Amygdala (tissue), 56 donors: ENCODE measurements at regions not wholly inside any gene's neighbourhood (a gene's known extent, or its start where the extent isn't known, plus 50 kb on each side); places are given as distances from the start of the nearest gene placed in this dataset.

ENCODE experiments used
- DNase-seq, 56 donors: peaks; one replicate each; lab custom pipeline; 2025; lab: John Stamatoyannopoulos, UW

DNA sequence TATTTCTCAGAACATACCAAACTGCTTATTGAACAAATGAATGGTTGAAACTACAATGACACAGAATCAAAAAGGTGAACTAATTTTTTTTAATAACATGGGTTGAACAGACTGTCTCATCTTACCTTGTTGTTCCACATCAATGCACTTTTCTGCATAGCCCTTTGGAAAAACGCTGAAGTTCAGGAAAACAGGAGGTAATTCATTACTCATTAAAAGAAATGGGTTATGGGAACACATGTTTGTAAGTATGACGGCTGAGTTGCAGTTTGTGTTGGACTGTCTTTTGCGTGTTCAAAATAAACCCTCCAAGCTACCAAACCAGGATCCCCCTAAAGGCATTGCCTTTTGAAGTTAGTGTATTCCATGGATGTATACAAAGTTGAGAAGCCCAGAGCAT, 514.9 kb upstream of the PKN2 start:
- no peak for DNase-seq

DNA sequence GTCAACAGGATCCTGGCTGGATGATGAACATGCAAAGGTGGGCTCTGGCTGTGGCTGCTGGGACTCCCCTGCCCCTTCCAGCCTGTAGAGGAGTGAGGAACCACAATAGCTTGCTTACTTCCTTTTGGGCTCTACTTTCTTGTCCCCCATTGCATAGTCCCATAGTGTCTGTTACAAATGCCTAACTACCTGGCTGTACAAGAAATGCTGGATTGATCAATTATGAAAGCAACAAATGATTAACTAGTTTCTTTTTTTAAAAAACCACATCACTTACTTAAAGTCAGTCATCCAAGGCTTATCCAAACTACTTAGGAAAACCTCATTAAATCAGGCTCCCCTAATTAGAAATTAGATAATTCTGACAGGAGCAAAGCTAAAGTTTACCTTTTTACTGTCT, 514.1 kb upstream of the PKN2 start:
- DNase-seq, result no peak

- DNase-seq, result no peak
Observed at GRCh38 chr1:88175120-88175630, 508.9 kb upstream of the PKN2 start.

DNA sequence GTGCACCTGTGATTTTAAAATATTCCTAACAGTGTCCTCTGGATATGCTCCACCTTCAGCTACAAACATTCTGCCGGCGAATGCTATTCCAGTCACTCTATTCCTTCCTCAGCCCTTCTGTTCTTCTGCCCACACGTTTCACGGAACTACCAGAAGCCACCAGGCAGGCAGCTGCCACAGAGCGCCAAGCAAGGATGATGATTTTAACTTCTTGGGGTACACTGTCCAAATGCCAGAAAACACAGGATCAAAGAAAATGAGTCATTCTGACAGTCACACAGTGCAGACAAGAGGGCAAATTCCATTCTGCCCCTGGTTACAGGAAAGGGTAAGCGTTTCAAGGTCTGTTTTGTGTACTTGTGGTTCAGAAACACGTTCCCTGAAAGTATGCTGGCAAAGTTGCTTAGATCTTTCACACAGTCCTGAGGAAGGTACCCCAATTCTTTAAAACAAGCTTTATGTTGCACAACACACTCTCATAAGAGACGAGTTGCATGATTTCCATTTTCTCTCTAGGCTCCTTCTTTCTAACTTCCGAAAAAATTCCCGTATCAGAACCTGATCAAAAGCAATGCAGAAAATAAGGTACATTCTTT, 508.3 kb upstream of the PKN2 start:
- DNase-seq, result peak in 27 of 56 donors; percentile 0 to 46 (median 12)

GRCh38 chr1:88179943-88180342, 504.1 kb upstream of the PKN2 start:
- no peak for DNase-seq

DNA sequence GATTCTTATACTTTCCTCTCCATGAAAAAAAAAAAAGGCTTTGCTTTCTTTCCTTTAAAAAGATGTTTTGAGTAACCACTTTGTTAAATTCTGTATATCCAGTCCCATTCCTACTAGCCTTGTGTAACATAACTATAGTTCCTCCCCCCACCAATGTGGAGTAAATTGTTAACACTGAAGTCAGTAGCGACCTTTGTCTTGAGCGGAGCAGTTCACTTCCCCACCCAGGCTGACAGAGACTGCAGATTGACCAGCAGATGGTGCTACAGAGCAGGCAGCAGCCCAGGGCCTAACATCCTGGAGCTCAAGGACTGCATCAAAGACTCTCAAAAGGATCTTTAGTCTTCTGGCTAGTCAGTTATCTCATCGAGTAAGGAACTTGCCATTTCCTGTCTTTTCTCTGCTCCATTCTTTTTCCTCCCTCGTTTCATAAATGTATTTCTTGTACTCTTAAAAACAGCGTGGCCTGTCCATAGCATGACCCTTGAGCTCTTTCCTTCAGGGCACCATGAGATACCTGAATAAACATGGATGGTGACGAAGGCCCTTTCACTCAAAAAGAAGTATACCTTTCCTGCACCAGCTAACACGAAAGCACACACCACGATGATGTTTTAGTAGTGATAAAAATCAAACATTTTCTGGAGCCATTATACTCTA, 503.5 kb upstream of the PKN2 start:
- DNase-seq, result peak in 49 of 56 donors; percentile 1 to 79 (median 43)

GRCh38 chr1:88186911-88187310, 497.2 kb upstream of the PKN2 start:
- no peak for DNase-seq

DNA sequence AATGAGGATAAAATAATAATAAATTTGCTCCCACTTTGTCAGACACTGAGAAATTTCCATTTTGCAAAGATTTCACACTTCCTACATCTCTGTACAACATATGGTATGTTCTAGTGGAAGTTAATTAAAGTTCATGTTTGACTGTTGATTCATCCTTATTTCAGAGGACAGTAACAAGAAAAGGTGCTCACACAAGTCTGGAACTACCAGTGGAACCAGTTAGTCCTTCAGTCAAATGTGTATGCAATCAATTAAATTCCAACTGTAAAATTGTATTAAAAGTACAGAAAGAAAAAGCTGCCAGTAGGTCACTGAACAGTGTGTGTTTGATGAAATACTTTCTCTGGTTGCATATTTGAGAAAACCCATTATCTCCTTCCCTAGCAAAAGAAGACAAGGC, 496.0 kb upstream of the PKN2 start:
- DNase-seq, result no peak

DNA sequence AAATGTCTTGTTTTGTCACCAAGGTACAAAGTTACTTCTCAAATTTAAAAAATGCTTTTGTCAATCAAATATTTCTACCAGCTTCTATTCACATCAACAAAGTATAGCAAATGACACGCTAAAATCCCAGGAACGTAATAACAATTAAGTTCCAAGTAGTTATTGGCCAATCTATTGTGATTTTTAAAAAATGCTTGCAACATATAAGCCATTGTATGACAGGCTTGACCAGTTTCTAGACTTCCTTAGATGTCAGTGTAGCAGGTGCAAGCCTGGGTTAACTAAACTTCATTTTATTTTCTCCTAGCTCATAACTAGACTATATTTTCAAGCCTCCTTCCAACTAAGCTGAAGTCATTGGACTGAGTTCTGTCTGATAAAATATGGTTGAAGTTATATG, 494.5 kb upstream of the PKN2 start:
- no peak for DNase-seq

GRCh38 chr1:88191917-88192316, 492.2 kb upstream of the PKN2 start:
- no peak for DNase-seq

GRCh38 chr1:88194542-88194941, 489.5 kb upstream of the PKN2 start:
- DNase-seq, result no peak

- no peak for DNase-seq
Observed at GRCh38 chr1:88200545-88200944, 483.5 kb upstream of the PKN2 start.

- DNase-seq, result no peak
Observed at GRCh38 chr1:88204111-88204510, 480.0 kb upstream of the PKN2 start.

GRCh38 chr1:88204612-88205167, 479.4 kb upstream of the PKN2 start:
- no peak for DNase-seq

- DNase-seq, result no peak
Observed at GRCh38 chr1:88208389-88208788, 475.7 kb upstream of the PKN2 start.

- DNase-seq, result no peak
Observed at GRCh38 chr1:88210103-88210787, 473.8 kb upstream of the PKN2 start.

DNA sequence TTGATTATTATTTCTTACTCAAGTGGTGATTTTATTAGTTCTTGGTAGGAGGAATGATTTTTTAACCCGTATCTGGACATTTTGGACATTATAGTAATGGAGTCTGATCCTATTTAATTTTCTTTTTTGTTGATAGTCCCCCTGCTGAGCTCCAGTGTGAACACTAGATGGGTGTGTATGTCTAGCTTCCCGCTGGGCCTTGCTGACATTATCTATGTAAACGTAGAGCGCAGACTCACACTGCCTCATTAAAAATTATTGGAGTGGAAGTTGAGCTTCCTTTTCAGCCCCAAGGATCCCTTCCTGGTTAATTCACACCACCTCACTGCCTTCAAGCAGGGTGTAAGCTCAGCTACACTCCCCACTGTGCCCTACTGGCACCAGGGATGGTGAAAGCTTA, 467.6 kb upstream of the PKN2 start:
- no peak for DNase-seq

GRCh38 chr1:88217386-88217785, 466.7 kb upstream of the PKN2 start:
- no peak for DNase-seq

DNA sequence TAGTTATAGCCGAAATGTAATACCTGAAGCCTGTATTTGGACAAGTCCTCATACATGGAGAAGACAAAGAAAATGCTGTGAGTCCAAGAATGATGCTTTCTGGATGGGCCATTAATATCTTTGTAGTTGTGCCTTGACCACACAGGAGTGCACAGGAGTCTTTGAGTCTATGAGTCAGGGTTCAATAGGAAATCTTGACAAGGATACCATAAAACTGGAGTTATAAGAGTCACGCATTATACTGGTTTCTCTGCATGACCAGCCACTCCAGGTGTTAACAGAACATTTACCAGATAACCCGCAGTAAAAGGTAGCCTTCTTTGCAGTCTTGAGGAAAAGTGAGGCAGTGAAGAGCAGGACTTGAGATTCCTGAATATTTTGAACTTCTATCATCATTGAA, 464.6 kb upstream of the PKN2 start:
- no peak for DNase-seq

- no peak for DNase-seq
Observed at GRCh38 chr1:88221411-88221810, 462.7 kb upstream of the PKN2 start.

DNA sequence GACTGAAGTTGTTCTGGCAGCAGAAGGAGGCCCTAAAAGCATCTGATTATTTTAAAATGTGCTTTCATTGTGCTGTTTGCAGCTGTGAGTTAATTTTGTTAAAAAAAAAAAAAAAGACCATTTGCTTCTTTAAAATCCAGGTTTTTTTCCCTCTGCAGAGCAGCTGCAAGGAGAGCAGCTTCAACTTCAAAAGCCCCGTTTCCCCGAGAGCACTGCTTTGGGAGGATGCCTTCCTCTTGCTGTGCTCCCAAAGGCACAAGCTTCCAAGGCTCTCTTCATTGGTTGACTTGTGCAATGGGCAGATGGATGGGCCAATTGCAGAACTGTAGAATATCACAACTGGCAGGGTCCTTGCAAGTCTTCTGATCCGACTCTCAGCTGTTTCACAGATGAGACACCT, 459.2 kb upstream of the PKN2 start:
- DNase-seq, result no peak

DNA sequence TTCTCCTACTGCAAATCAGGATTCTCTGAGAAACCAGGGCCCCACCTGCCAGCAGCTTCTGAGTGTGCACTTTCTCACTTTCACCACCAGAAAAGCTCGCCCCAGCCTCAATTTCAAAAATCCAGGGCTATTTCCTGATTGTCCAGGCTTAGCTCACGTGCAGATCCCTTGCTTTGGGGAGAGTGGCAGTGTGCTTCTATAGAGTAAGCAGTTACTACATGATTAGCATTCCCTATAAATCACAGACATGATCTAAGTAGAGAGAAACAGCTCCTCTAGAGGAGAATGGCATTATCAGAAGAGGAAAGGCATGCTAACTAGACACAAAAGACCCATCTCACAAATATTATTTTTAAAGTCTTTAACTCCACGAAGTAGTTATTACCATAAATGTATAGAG, 456.0 kb upstream of the PKN2 start:
- DNase-seq, result no peak
